NB4 (cell line): ENCODE measurements at regions not wholly inside any gene's neighbourhood (a gene's known extent, or its start where the extent isn't known, plus 50 kb on each side); places are given as distances from the start of the nearest gene placed in this dataset.

Source experiments
- DNase-seq: peaks from one replicate; pipeline ENCODE4 v3.0.0; 2010; ENCODE audit warnings: low read depth
- H3K4me3 ChIP-seq: one replicate; pipeline ENCODE4 v1.5.1; 2011; ENCODE audit warnings: mild to moderate bottlenecking, low read depth, low read length, moderate library complexity
- MYC ChIP-seq: IDR thresholded peaks from 2 replicates; pipeline ENCODE4 v1.6.1; 2011; ENCODE audit warnings: low read depth, low read length
- POLR2A ChIP-seq: IDR thresholded peaks from 2 replicates; pipeline ENCODE4 v1.6.1; 2011; ENCODE audit warnings: mild to moderate bottlenecking; ENCODE audit not compliant: insufficient read length; ENCODE audit errors: extremely low read depth
- TF ChIP-seq, protein P1 (sequence below): IDR thresholded peaks from one replicate; pipeline ENCODE4 v1.5.1; 2012; ENCODE audit warnings: low read depth, low read length
- TF ChIP-seq, protein P2 (sequence below): IDR thresholded peaks from 2 replicates; pipeline ENCODE4 v1.6.1; 2011; ENCODE audit warnings: low read depth, low read length

DNA sequence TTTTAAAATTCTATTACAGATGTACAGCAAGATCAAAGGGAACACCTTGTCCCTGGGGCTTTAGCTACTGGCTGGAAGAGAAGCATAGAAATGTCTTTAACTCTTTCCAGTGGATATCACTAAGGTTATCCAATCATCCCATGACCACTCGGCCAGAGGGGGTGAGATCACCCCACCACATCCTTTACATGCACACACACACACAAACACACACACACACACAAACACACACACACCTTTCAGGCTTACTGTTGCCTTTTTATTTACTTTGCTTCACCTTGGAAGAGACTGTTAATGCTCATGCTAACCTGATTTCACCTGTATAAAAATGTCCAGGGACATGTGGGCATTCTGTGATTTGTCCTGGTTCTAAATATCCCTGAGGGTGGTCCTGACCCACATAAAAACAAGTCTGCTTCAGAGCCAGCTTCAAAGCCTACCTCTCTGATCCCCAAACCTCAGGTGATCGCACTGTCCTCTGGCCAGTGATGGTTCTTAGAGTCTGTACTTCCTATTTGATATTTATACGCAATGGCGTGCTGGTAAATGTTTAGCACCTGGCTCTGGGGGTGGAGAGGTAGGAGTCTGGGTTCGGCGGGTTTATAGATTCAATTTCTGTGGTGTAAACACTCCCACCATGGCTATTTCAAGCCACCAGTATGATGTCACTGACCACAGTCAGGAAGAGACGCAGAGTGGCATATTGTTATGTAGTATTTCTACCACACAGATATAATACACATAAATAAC, 166.1 kb upstream of the EEA1 start:
- no peak overlapping the region for H3K4me3 ChIP-seq
- peak; percentile 83 for DNase-seq
- TF ChIP-seq, protein P1, sequence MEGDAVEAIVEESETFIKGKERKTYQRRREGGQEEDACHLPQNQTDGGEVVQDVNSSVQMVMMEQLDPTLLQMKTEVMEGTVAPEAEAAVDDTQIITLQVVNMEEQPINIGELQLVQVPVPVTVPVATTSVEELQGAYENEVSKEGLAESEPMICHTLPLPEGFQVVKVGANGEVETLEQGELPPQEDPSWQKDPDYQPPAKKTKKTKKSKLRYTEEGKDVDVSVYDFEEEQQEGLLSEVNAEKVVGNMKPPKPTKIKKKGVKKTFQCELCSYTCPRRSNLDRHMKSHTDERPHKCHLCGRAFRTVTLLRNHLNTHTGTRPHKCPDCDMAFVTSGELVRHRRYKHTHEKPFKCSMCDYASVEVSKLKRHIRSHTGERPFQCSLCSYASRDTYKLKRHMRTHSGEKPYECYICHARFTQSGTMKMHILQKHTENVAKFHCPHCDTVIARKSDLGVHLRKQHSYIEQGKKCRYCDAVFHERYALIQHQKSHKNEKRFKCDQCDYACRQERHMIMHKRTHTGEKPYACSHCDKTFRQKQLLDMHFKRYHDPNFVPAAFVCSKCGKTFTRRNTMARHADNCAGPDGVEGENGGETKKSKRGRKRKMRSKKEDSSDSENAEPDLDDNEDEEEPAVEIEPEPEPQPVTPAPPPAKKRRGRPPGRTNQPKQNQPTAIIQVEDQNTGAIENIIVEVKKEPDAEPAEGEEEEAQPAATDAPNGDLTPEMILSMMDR: no peak
- TF ChIP-seq, protein P2, sequence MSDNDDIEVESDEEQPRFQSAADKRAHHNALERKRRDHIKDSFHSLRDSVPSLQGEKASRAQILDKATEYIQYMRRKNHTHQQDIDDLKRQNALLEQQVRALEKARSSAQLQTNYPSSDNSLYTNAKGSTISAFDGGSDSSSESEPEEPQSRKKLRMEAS: no peak
- TF ChIP-seq POLR2A: no peak
- TF ChIP-seq MYC: no peak

DNA sequence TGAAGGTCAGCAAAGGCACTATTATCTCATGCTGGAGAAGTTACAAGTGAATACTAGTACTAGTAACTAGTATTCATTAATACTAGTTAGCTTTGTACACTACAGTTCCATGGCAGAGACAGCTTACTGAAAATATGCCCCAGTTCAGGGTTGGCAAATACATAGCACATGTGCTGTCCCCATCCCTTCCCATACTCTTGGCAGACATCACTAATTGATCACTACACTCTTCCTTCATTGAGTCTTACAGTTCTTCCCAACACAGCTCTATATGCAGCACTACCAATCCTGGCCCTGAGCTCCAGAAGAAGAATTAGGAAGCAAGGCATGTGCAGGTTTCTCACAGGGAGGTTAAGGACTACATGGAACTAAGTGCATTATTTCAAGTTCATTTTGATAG, 168.3 kb upstream of the EEA1 start:
- DNase-seq: no peak
- no peak overlapping the region for H3K4me3 ChIP-seq
- TF ChIP-seq POLR2A: no peak
- TF ChIP-seq, protein P2: no peak
- TF ChIP-seq MYC: no peak

DNA sequence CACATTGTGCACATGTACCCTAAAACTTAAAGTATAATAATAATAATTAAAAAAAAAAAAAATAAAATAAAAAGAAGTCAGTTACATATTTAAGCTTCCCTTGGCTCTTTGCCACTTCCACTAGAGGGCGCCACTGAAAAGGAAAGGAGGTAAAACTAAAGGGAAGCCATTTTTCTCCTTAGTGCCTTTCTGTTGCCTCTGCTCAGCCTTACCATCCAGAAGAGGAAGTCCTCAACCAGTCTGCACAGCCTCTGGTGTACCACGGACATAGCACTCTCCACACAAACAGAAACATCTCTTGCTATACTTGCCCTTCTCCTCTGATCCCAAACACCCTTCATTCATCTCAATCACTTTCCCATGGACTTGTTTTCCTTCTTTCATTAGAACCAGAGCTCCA, 169.0 kb upstream of the EEA1 start:
- DNase-seq: peak; percentile 96

DNA sequence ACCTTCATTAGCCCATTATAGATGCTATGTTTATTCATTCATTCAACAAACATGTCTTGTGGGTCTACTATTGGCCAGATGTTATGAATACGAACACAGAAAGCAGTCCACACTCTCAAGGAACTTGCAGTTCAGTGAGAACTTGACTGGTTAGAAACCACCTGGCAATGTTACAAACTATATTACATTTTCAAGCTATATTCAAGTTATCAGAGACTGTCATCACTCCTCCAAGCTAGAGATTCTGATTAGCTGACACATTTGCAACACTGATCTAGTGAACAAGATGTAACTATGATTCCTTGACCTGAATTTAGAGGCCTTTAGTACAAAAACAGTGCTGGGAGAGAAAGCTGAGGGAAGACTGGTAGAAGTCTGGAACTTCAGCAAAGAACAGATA, 170.7 kb upstream of the EEA1 start:
- DNase-seq: no peak
- H3K4me3 ChIP-seq: no peak overlapping the region
- TF ChIP-seq MYC: no peak

More for the DNA sequence above, 169.0 kb upstream of the EEA1 start:
- TF ChIP-seq, protein P2: no peak
- TF ChIP-seq POLR2A: no peak
- TF ChIP-seq, protein P1: peak; percentile 72
- no peak for TF ChIP-seq MYC
- no peak overlapping the region for H3K4me3 ChIP-seq

DNA sequence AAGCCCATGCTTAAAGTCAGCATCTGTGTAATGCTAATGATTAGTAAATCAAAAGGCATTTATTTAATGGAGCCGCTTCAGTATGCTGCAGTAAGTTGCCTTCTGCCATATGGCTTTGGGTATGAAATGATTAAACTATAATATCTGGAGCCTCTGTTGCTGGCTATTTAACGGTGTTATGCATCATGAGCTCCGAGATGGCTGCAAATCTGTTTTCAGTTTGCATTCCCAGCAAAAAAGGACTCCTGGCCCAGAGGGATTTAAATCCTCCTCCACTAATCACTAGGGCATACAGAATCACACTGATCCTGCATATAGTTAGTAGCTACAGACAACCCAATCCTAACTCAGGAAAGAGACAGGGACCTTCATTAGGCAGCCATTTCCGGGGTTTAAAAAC, 171.5 kb upstream of the EEA1 start:
- H3K4me3 ChIP-seq: no peak overlapping the region
- DNase-seq: no peak
- TF ChIP-seq, protein P1: no peak
- TF ChIP-seq MYC (no peak), POLR2A (no peak)
- TF ChIP-seq, protein P2: no peak

DNA sequence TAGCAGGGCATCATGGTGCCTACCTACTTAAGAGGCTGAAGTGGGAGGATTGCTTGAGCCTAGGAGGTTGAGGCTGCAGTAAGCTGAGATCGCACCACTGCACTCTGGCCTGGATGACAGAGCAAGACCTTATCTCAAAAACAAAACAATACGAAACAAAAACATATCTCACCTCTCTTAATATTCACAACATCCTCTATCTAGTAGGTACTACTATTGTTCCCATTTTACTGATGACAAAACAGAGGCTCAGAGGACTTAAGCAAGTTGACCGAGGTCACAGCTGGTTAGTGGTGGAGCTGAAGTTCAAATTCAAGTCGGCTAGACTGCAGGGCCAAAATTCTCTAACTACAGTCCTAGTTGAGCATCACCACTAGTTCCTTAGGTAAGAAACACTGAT, 172.3 kb upstream of the EEA1 start:
- H3K4me3 ChIP-seq: no peak overlapping the region
- TF ChIP-seq POLR2A (no peak), MYC (no peak)
- TF ChIP-seq, protein P2: no peak
- TF ChIP-seq, protein P1: no peak
- no peak for DNase-seq
